Smooth muscle cell of the brain vasculature (primary cell): ENCODE measurements at regions not wholly inside any gene's neighbourhood (a gene's known extent, or its start where the extent isn't known, plus 50 kb on each side); places are given as distances from the start of the nearest gene placed in this dataset.

Source experiments
- DNase-seq: peaks from one replicate; pipeline ENCODE4 v3.0.0-alpha.2; 2012; ENCODE audit warnings: low read depth, low spot score

DNA sequence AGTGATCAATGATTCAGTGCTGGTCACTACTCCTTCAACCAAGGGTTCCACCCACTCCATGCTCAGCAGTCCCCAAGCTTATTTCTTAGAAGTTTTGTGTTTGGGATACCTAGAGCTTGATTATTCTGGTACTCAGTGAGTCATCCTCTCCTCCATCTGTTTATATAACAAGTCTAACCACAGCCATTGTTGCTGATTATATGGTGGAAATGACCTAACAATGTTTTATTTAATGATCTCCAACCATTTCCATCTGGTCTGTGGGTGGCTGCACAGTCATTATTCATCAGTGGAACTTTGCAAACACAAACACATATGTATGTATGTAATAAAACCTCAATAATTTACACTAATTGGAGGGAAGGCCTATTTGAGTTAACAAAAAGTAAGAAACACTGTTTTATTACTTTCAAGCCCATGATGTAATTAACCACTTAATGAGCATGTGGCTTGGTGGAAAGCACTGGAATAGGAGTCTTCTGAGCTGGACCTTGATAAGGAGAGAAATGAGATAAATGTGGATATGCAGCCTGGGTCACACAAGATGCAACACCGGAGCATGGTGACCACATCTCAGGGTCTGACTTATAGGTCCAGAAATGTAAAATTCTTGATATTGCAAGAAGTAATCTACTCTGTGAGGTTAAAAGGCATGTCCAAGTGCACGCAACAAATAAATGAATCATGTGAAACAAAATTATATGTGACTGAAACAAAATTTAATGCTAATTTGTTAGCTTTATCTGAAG lies 99.0 kb upstream of the WLS start:
- DNase-seq = no peak

DNA sequence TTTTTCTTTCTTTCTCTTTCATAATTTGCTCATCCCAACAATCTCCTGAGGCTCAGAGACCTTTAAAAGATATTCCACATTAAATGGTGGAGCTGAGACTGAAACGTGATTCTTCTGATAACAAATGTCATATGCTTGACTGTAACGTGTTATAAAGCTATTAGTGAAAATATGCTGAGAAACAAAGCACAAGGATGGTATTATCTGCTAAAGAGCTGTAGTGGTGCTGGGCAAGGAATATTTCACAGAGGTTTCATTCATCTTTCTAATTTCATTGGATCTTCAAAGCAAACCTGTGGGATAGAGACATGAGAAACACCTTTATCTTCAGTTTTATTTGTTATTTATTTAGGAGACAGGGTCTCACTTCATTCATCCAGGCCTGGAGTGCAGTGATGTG lies 98.1 kb upstream of the WLS start:
- no peak for DNase-seq

DNA sequence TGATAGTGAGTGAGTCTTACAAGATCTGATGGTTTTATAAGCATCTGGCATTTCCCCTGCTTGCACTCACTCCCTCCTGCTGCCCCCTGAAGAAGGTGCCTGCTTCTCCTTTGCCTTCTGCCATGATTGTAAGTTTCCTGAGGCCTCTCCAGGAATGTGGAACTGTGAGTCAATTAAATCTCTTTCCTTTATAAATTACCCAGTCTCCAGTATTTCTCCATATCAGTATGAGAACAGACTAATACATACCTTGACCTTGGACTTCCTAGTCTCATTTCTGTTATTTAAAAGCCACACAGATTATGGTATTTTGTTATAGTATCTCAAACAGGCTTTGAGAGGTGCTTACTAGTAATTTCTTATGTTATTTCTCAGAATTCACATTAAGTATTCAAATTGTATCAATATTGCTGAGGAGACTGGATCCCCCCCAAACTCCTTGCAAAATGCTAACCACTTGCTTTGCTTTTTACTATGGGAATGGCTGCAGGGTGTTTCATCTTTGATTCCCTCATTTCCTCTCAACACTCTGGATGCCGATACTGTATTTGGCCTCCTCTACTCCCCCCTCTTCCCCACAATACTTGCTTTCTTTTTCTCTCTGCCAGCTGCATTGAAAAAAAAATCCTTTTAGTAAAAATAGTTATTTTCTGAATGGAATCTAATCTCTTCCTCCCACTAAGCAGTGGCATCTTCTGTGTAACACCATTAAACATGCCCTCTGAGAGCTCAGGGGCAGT lies 96.9 kb upstream of the WLS start:
- DNase-seq = no peak

DNA sequence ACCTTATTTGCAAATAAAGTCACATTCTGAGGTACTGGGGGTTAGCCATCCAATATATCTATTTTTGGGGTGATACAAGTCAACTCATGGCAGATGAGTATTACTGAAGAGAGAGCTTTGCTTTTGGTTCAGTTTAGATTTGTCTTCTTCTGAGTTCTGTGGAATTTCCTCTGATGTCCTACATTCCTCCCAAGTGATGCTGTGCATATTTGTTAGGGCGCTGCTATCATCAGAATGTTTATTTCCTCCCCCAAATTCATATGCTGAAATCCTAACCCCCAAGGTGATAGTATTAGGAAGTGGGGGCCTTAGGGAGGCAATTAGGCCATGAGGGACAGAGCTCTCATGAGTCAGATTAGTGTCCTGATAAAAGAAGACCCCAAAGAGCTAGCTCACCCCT lies 96.2 kb upstream of the WLS start:
- DNase-seq = no peak

DNA sequence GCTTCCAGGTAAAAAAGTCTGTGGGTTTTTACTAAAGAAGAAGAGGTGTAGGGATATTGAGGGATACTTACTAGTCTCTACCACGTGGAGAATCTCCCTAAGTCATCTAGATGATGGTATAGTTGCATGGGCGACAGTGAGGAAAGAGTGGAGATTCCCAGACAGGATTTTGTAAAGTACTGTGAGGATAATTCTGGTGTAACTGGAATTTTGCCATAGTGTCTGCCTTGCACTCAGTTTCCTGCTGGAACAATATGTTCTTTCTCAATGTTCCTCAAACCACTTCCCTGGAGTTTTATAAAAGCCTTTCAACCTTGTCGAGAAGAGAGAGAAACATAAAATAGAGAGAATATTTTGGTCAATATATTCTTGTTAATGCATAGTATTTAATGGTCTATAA lies 95.1 kb upstream of the WLS start:
- no peak for DNase-seq

DNA sequence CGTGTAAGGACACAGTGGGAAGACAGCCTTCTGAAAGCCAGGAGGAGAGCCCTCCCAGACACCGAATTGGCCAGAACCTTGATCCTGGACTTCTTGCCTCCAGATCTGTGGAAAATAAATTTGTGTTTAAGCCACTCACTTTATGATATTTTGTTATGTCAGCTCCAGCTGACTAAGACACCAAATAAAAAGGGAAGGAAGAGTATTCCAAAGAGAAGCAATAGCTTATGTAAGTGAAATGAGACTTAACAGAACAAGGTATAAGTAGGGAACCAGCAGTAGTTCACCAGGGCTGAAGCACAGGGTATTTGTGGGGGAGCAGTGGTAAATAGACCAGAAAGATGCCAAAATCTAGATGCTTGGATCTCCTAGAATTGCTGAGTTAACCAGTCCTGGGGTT lies 94.2 kb upstream of the WLS start:
- no peak for DNase-seq

DNA sequence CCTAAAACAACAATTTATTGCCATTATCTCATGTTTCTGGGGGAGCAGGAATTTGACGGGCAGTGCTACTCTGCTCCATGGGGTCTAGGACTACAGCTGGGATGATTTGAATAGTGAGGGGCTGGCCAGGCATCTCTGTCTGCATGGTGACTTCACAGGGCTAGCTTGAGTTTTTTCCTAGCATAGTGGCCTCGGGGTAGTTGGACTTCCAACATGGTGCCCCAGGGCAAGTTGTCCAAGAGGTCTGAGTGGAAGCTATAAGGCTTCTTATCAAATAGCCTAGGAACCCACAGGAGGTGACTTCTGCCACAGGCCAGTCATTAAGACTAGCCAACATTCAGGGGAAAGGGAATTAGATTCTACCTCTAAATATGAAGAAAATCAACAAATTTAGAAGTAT lies 92.0 kb upstream of the WLS start:
- DNase-seq = no peak

DNA sequence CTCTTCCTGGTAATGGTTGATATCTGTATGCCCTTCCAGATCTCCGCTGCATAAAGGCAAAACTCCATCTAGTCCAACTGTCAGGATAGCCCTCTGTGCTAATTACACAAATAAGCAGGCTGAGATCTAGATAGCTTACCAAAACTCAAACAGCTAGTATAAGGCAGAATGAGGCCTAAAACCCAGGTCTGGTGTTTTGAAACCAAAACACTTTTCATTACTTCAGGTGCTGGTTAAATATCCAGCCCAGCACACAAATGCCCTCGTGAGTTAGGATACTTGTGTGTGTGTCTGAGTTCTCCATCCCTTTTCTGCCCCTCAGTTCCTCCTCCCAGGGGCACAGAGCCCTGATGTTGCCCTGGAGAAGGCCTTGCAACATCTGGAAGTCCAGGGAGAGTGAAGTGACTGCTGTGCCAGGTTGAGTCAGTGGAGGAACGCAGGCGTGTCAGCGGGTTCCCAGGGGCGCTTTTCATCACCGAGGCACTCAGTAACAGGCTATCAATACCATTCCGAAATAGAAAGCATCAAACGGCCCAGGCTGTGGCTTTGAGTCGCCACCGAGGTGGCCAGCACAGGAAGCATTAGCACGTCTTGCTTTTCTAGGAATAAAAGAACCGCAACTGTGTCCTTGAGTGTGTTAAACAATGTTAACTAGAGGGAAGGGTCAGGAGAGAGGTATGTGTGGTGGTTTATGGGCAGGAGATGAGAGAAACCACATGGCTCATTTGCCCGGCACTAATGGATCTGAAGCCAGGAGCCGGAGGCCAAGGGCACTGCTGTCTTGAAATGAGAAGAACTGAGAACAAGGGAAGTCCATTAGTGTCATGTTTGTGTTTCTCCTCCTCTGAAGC lies 90.7 kb upstream of the WLS start:
- DNase-seq = no peak

DNA sequence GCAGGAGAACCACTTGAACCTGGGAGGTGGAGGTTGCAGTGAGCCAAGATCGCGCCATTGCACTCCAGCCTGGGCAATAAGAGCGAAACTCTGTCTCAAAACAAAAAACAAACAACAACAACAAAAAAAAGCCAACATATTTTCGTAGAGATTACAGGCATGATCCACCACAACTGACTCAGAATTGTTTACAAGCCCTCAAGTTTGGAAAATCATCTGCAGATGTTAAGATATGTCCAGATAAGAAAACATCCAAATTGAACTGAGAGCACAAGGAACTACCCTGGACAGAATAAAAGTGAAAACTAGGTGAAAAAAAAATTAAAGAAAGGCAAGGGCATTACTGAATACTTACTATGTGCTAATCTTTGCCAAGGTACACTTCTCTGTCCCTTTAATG lies 89.8 kb upstream of the WLS start:
- no peak for DNase-seq

DNA sequence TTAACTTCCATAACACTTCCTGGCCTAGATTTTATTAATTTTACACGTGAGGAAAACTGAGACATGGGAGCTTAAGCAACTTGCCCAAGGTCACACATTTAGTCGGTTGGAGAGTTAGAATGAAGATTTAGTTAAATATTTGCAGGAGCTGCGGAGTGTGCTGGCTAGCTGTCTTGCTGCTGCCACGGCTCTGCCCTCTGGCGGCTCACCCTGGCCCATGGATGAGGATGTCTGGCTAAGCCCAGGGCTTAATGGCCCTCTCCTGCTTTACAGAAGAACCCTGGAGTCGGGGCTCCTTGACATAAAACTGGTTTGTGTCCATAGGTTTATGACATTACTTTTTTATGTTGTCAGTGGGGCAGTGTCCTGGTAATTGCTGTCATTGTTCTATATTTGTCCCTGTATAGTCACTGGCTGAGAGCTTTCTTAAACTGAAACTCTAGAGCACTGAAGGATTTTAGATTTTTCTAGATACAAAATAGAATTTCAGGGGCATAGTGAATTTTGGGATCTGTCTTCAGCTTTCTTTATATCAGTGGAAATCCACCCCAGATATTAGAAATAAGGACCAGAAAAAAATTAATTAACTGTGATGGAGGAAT lies 88.9 kb upstream of the WLS start:
- no peak for DNase-seq

DNA sequence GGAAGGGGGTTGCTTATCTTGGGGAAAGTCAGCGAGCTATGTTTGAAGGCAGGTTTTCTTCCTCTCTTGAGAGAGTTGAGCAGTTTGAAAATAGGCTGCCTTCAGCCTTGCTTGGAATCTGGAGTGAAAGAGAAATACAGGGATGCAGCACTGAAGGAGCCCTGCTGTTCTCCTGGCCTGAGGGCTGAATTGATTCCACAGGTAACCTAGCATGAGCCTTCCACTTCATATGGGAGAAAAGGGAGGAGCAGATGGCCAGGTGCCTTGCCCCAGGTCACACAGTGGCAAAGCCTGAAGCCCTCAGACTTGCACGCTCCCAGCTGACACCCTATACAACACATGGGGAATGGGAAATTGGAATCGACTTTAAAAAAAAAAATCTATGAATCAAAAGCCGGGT lies 88.0 kb upstream of the WLS start:
- no peak for DNase-seq

DNA sequence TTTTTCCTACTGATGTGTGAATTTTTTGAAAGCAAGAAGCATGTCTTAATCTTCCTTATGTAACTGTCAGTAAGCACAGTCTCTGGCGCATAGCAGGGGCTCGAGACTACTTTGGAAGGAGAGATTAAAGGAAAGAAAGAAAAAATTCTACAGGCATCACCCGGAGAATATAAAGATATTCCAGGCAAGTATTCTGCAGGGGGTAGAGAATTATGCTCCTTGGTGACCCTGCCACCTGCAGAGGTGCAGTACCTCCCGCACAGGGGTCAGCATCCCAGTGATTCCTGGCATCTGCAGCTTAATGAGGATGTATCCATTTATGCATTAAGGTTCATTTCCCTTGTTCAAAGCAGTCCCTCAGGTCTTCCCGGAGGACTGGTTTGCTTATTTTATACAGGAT lies 87.6 kb upstream of the WLS start:
- DNase-seq = no peak

DNA sequence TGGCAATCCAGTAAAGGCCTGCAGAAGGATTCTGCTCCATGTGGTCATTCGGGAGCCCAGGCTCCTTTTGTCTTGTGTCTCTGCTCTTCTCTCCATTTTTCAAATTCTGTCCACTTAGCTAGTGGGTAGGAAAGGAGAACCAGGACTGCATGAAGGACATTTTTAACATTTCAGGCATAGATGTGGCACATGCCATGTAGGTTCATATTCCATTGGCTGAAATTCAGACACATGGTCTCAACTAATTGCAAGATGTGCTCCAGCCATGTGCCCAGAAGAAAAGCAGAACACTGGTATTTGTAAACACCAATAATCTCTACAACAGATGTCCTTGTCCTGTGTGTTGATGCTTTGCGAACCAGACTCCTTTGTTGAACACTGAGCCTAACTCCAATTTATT lies 85.2 kb upstream of the WLS start:
- DNase-seq = no peak

DNA sequence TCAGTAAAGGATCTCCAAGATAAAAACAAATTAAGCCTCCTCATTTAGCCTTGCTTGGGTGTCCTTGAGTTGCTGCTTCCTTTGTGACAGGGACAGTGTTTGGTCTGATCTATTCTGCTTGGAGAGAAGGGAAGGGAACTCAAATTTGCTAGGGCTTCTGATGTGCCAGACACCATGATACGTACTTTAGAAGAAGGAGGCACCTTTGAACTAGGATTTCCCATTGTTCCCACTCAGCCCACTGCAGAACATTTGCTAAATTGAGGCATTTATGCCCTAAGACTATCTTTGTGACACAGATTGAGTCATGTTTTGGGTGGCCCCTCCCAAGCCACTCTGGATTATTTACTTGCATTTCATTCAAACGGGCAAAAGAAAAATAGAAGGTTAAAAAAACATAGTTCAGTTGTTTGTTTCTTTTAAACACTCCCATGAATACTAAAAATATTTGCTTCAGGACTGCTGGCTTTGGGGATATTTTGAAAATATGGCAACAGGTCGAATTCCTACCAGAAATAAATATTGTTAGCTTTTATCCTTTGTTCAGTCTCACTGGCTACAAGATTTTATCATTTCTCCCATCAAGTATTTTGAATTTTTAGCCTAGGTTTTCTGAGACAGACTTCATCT lies 81.9 kb upstream of the WLS start:
- DNase-seq = no peak

DNA sequence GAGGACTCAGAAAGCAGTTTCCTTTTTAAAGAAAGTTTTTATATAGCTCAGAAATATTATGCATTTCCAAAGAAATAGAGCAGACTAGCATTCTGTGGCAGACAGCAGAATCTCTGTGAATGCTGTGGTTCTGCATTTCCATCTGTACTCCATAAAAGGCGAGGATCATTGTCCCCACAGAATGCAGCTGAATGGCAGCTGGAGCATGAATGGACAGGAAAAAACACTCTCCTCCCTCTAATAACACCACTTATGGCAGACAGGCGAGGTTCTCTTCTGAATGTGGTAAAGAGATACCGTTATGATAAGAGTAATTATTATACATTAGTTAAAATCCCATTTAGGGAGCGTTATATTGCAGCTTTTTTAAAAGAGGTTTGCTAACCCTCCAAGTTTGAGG lies 81.4 kb upstream of the WLS start:
- no peak for DNase-seq

DNA sequence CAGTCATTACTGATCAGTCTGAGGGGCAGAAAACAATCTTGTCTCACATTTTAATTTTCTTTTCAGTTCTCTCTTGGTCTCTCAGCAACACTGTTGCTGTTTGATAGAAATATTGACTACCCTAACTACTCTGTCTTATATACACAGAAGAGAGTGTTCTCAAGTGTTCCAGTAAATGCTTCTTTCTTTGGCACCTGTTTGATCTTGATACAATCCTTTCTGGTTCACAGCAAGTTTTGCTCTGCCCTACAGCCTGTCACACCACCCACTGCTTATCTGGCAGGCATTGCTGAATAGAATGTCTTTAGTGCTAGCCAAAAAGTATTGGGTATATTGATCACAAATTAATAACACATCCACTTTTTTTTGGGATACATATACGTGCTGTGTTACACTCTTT lies 75.7 kb upstream of the WLS start:
- DNase-seq = no peak

DNA sequence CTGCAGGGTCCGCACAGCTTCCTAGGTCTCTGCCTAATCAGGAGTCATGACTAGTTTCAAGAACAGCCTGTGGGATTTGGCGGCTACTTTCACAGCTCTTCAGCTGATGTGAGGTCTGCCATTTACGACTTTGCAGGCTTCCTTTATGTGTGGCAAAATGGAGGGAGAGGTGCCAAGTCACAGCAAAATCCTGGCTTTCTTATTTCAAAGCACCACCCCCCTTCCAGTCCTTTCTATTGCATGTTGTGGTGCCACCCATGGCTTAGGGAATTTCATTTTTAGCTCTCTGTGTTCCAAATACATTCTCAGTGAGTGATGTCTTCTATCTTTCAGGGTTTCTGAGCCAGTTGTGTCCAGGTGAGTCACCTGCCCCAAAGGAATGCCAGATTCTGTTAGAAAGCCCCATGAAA lies 75.1 kb upstream of the WLS start:
- no peak for DNase-seq

DNA sequence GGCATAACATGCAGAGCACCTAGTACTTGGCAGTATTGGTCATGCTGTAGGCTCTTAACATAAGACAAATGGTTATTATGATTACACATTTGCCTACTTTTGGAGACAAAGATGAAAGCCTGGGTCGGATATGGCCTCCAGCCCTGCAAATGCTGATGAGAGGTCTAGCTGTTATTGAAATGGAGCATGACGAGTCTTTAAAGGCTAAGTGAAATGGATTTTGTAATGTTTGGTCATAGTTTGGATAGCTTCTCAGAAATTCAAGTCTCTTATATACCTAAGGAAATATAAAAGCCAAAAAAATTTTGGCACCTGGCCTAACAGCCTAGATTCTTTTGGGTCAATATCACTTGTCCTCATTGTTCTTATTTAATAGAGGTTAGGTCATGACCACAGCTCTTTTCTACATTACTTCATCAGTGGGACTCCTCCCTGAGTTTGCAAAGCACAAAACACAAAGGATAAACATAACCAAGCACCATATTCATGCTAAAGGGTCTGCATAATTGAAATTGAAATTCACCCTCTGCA lies 69.2 kb upstream of the WLS start:
- no peak for DNase-seq

DNA sequence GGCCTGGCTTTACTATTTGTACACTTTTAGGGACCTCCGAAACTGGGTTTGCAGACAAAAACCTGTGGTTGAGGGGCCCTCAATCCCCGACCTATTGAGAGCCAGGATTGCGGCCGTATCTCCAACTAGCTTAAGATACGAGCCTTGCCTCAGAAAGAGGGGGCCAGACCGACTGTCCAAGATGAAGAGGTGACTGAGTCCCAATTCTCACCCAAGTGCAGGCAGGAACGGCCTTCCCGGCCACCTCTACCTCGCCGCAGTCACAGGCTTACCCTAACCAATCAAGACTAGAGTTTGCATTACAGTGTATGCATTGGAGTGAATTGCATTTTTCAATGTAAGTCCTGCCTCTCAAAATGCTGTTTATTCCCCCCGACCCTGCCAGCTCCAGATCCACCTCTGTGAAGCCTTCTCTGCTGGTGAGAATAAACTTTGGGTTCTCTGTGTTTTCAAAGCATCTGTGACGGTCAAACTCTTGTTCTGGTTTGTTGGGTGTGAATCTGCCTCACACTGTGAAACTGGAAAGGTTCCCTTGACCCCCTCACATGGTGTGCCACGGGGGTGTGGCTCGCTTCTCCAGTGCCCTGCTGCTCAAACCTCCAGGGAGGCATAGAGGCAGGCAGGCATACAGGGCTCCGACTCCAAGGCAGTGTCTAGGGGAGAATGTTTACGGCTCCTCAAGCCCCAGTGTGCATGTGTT lies 62.2 kb upstream of the WLS start:
- DNase-seq = peak; percentile 53

DNA sequence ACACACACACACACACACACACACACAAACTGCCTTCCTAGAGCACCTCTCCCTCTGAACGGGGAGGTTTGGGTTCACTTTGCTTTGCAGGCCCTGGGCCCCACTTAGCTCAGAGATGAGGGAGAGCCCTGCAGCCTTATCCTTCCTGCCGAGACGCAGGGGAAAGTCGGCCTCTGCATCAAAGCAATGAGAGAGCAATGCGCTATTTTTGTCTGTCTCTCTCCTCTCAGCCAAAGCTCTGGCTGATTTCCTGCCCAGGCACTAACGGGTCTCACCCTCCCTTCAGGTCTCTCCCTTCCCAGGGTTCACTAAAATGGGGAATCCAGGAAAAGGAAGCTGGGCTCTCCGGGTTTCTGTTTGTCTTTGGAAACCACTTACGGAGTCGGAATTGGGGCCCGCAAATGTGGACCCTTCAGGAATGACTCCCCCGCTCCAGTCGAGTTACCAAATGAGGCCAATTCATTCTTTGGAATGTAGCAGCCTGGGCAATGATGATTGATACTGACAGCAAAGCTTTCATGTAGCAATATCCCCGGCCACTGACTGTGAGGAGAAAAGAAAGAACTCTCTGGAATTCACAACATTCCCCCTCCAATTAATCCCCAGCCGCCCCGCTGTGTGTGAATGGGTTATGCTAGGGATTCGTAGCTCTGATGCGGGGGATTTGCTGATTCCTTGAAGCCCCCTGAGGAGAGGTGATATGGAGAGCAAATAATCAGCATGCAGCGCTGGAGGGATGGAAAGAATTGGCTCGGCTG lies 61.5 kb upstream of the WLS start:
- DNase-seq = peak; percentile 70
